OCI-LY3 (cell line): ENCODE measurements at regions not wholly inside any gene's neighbourhood (a gene's known extent, or its start where the extent isn't known, plus 50 kb on each side); places are given as distances from the start of the nearest gene placed in this dataset.

Experiments used
- CTCF ChIP-seq: fragments of 200-600, 300-600 bp; sonication (generic); IDR thresholded peaks from 2 replicates; pipeline ENCODE4 v1.5.1; 2014; ENCODE audit warnings: antibody characterized with exemption, low read length, low read depth
- EZH2phosphoT487 ChIP-seq: fragments of 200-600 bp; shearing (Covaris generic); IDR thresholded peaks from 2 replicates; pipeline ENCODE4 v1.6.1; 2018; ENCODE audit warnings: antibody characterized with exemption, mixed run types, low read depth

GRCh38 chr14:43790681-43791080 lies 716.4 kb downstream of the FSCB start:
- TF ChIP-seq CTCF (no peak), EZH2phosphoT487 (no peak)
